AG08396 (cell line): ENCODE measurements at regions not wholly inside any gene's neighbourhood (a gene's known extent, or its start where the extent isn't known, plus 50 kb on each side); places are given as distances from the start of the nearest gene placed in this dataset.
"Not testable (repeated sequence)": the region's sequence is repeated elsewhere in the genome, so short reads cannot be mapped to it uniquely, and the experiment has no call there.

Source experiments
- DNase-seq: peaks from one replicate; pipeline ENCODE4 v3.0.0; 2012; ENCODE audit warnings: low spot score, mixed read lengths

DNA sequence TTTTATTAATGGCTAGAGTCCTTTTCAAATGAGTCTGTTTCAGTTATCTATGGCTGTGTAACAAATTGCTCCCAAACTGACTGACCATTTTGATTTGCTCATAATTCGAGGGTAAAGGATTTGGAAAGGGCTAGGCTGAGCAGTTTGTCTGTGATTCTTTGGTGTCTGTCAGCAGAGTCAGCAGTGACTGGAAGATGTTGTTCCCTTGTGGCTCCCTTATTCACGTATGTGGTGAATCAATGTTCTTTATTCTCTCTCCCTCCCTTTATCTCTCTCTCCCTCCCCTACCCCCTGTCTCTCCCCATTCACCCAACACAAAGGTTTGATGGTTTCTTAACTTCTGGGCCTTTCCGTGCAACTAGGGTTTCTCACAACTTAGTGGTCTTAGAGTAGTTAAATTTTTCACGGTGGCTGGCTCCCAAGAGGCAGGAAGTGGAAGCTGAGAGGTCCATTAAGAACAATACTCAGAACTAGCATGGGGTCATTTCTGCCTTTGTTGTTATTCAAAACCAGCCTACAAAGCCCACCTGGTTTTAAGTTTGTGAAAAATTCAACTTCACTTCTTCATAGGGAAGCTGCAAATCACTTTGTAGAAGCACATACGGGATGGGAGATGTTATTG, 772.5 kb upstream of the SLITRK1 start:
- no peak for DNase-seq

GRCh38 chr13:84653915-84654534, 771.8 kb upstream of the SLITRK1 start:
- no peak for DNase-seq

- DNase-seq, result no peak
Observed at GRCh38 chr13:84651705-84652104, 769.4 kb upstream of the SLITRK1 start.

GRCh38 chr13:84651288-84651687, 769.0 kb upstream of the SLITRK1 start:
- DNase-seq, result no peak

GRCh38 chr13:84649853-84650252, 767.6 kb upstream of the SLITRK1 start:
- no peak for DNase-seq

GRCh38 chr13:84648069-84648640, 765.9 kb upstream of the SLITRK1 start:
- no peak for DNase-seq

GRCh38 chr13:84646957-84647356, 764.7 kb upstream of the SLITRK1 start:
- no peak for DNase-seq

GRCh38 chr13:84645196-84646012, 763.1 kb upstream of the SLITRK1 start:
- DNase-seq, result peak; percentile 11

GRCh38 chr13:84641491-84641890, 759.2 kb upstream of the SLITRK1 start:
- no peak for DNase-seq

DNA sequence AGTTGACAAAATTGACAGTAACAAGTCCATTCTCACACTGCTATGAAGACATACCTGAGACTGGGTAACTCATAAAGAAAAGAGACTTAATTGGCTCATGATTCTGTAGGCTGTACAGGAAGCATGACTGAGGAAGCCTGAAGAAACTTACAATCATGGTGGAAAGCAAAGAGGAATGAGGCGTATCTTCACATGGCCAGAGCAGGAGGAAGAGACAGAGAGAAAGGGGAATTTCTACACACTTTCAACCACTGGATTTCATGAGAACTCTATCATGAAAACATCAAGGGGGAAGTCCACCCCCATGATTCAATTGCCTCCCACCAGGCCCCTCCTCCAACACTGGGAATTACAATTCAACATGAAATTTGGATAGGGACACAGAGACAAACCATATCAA, 758.4 kb upstream of the SLITRK1 start:
- no peak for DNase-seq

DNA sequence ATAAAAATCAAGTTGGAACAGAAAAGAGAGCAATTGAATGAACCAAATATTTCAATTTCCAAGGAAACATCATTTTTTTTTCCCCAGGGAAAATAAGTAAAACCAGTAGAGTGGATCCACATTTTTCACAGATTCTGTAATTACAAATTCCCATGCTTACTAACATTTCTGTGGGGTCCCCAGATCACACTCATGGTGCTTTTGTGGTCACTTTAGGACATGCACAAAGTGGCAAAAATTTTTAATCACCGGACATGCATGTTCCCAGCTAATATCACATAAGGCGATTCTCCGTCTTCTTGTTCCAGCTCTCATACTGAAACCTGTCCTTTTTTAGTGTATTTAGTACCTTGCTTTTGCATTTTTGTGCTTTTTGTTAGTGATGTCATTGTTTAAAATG, 748.2 kb upstream of the SLITRK1 start:
- no peak for DNase-seq

GRCh38 chr13:84616864-84617263, 734.6 kb upstream of the SLITRK1 start:
- no peak for DNase-seq

DNA sequence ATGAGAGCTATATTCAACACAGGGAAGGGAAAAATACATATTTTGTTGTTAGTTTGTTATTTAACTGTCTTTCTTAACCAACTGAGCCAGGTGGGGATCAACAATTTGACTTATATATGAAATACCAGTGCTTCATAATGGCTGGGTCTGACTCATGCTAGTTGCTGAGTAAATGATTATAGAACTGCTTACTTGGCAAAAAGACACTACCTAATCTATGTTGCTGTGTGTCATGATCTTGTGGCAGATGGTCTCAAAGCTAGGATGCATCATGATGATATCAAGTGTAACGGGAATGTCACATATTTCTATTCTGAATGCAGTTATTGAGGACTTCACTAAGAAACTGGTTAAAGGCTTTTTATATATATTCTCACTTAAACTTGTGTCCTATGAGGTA, 727.4 kb upstream of the SLITRK1 start:
- no peak for DNase-seq

- peak; percentile 28 for DNase-seq
Observed at GRCh38 chr13:84607261-84608013, 725.2 kb upstream of the SLITRK1 start.

GRCh38 chr13:84606616-84607015, 724.3 kb upstream of the SLITRK1 start:
- DNase-seq, result no peak

GRCh38 chr13:84605927-84606326, 723.7 kb upstream of the SLITRK1 start:
- no peak for DNase-seq

DNA sequence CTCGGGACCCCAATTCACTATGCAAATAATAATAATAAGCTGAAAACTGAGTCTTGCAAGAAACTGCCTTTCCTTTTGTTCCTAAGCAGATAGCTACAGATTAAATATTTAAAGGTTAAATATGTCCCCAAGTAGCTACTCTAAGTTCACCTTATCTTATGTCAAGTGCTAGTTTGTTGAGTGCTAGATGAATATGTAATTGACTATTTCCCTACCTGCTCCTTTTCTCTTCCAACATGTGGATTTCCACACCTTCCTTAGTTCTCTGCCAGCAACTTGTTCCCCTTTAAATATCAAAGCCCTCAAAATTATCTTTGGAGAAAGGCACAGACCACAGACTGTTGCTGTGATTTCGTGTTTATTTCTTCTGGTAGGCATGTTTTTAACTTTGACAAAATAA, 709.2 kb upstream of the SLITRK1 start:
- DNase-seq, result no peak

- DNase-seq, result no peak
Observed at GRCh38 chr13:84590663-84591062, 708.4 kb upstream of the SLITRK1 start.

DNA sequence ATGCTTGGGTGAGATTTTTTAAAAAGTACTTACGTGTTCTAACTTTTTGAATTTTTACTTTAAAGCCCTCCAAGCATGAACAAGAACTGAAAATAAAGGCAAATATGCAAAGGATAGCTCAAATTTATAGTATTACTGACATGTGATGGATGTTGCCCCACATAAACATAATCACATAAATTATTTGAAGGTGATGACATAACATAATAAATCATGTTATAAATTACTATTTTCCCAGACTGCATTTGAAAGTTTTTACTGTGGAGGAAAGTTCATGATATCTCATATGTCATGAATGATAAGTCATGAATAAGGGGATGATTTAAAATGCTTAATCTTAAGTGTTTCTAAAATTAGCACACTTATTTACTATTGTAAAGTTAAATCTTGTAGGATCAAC, 705.7 kb upstream of the SLITRK1 start:
- DNase-seq, result no peak

GRCh38 chr13:84579901-84580300, 697.6 kb upstream of the SLITRK1 start:
- DNase-seq, result not testable (repeated sequence)

DNA sequence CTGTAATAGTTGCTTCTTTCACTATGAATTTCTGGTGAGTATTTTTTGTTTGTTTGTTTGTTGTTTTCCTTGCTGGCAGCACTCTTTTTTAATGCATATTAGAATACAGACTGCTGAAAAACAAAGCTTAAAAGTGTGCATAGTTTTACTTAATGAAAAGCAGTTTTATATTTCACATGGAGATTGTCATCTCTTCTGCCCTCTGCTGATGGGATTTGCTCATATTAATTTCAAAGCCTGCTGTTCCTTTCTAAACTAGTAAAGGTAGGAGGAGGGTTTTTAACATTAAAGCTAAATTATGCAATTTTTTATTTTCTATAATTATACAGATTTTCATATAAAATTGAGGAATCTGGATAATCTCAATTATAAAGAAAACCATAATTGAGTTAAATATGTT, 692.6 kb upstream of the SLITRK1 start:
- peak; percentile 5 for DNase-seq

GRCh38 chr13:84571264-84571663, 689.0 kb upstream of the SLITRK1 start:
- DNase-seq, result no peak
